Dendritic cell treated with granulocyte-macrophage colony-stimulating factor and Interleukin-4, amounts not matched to agents 40 ng/mL and 50 ng/mL, for 4 days (primary cell): ENCODE measurements at regions not wholly inside any gene's neighbourhood (a gene's known extent, or its start where the extent isn't known, plus 50 kb on each side); places are given as distances from the start of the nearest gene placed in this dataset.

Experiments used
- H3K27ac Mint-ChIP-seq: one replicate; pipeline ENCODE4 v1.8.0; 2022; ENCODE audit warnings: mild to moderate bottlenecking, mixed read lengths
- H3K27me3 Mint-ChIP-seq: one replicate; pipeline ENCODE4 v1.8.0; 2022; ENCODE audit warnings: mild to moderate bottlenecking, mixed read lengths
- H3K36me3 Mint-ChIP-seq: one replicate; pipeline ENCODE4 v1.8.0; 2022; ENCODE audit warnings: low read depth, mixed read lengths
- H3K4me1 Mint-ChIP-seq: one replicate; pipeline ENCODE4 v1.8.0; 2022; ENCODE audit warnings: low read depth, mixed read lengths
- H3K4me3 Mint-ChIP-seq: one replicate; pipeline ENCODE4 v1.8.0; 2022; ENCODE audit warnings: mild to moderate bottlenecking, moderate library complexity, mixed read lengths
- H3K9me3 Mint-ChIP-seq: one replicate; pipeline ENCODE4 v1.8.0; 2022; ENCODE audit warnings: mixed read lengths
- intact Hi-C: fragments of 100-400 bp; cut with micrococcal nuclease; formaldehyde crosslinking; loops from one replicate; pipeline ENCODE4 v1.15.0; 2022

DNA sequence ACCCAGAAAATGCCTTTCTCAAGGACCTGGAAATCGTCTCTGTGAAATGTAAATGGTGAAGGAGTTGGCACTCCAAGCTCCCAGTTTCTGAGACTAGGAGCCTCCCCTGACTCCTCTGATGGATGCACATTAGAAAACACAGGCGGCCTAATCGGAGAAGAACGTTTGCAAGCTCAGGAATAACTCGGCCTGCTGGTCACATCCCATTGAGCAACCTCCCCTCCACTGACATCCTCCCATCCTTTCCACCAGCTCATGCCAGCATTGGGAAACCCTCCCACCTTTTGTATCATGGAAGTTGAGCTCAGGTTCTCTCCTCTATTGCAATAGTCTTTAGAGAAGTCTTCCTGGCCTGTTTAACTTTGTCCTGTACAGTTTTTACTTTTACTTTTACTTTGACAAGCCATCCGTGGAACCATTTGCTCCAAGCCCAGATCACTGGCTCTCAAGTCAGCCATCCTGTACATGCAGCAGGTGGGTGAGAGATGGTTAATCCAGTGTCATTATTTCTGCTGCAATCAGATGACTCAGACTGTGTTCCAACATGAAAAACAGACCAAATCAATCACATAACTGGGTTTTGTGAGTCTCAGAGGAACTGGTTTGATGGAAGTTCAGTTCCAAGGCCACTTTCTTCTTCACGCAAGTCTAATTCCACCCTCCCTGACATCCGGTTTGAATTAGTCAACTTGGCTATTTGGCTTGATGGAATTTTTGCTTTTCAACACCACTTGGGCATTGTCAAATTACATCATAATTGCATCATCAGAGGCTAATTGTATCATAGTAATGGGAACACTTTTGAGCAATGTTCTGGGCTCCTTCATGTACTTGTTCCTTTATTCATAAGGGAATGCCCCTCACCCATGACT is 619.4 kb upstream of the CDH4 start:
- H3K27ac Mint-ChIP-seq = no peak overlapping the region
- intact Hi-C loops = no loop called here

DNA sequence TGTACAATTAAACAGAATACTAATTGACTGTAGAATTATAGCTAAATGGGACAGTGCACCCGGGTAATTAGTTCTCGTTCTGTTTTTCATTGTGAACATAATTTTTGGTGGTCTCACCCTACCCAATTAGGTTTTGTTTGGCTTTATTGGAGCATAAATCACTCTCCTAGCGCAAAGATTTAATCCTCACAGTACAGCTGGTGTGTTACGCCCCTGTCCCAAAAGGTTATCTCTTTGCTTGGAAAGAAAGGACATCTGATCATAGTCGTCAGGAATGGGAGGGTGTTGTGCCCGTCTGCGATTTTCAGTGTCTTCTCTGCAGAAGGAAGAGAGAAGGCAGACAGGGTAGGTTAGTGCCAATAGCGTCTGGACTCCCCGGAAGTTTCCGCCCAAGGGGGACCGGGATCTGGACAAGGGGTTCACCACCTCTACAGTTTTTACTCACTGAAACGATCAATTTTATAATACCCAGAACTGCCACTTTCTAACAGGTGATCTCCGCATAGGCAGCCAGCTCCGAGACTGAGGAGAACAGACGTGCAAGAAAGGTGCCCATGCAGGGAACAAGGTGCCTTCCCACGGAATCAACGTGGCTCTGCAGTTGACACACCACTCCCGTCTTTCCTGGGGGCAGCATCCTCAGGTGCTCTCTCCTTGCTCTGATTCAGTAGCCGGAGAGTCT is 617.4 kb upstream of the CDH4 start:
- Mint-ChIP-seq H3K27ac (no peak overlapping the region), H3K4me1 (no peaks in the 10 kb centered on the region), H3K4me3 (no peak overlapping the region), H3K27me3 (no peaks in the 10 kb centered on the region), H3K36me3 (no peaks in the 10 kb centered on the region), H3K9me3 (no peaks in the 10 kb centered on the region)
- intact Hi-C loops = no loop called here

More for the DNA sequence above, 619.4 kb upstream of the CDH4 start:
- no peaks in the 10 kb centered on the region for H3K9me3 Mint-ChIP-seq
- no peak overlapping the region for H3K4me3 Mint-ChIP-seq
- H3K27me3 Mint-ChIP-seq = no peaks in the 10 kb centered on the region
- no peaks in the 10 kb centered on the region for H3K36me3 Mint-ChIP-seq
- no peaks in the 10 kb centered on the region for H3K4me1 Mint-ChIP-seq

- Mint-ChIP-seq H3K27me3 (no peaks in the 10 kb centered on the region), H3K36me3 (no peaks in the 10 kb centered on the region), H3K4me1 (no peaks in the 10 kb centered on the region), H3K4me3 (no peak overlapping the region), H3K27ac (no peak overlapping the region), H3K9me3 (no peaks in the 10 kb centered on the region)
- intact Hi-C loops = no loop called here
Observed at GRCh38 chr20:60636417-60636816, 615.6 kb upstream of the CDH4 start.

DNA sequence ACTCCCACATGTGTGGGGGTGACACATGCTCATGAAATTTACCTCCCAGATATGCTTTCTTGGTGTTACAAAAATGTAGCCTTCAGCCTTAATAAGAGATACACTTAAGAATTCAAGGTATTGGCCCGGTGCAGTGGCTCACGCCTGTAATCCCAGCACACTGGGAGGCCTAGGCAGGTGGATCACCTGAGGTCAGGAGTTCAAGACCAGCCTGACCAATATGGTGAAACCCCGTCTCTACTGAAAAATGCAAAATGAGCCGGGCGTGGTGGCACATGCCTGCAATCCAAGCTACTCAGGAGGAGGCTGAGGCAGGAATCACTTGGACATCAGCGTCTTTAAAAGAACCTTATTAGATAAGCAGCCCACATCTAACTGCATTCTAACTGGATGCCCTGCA is 614.3 kb upstream of the CDH4 start:
- Mint-ChIP-seq H3K27ac (no peak overlapping the region), H3K27me3 (no peaks in the 10 kb centered on the region), H3K4me3 (no peak overlapping the region), H3K9me3 (no peaks in the 10 kb centered on the region), H3K36me3 (no peaks in the 10 kb centered on the region), H3K4me1 (no peaks in the 10 kb centered on the region)
- intact Hi-C loops = no loop called here

- H3K27me3 Mint-ChIP-seq = no peaks in the 10 kb centered on the region
- H3K4me1 Mint-ChIP-seq = no peaks in the 10 kb centered on the region
- H3K36me3 Mint-ChIP-seq = no peaks in the 10 kb centered on the region
- H3K27ac Mint-ChIP-seq = no peak overlapping the region
- intact Hi-C loops = no loop called here
- H3K9me3 Mint-ChIP-seq = no peaks in the 10 kb centered on the region
- no peak overlapping the region for H3K4me3 Mint-ChIP-seq
Observed at GRCh38 chr20:60638430-60639098, 613.5 kb upstream of the CDH4 start.

DNA sequence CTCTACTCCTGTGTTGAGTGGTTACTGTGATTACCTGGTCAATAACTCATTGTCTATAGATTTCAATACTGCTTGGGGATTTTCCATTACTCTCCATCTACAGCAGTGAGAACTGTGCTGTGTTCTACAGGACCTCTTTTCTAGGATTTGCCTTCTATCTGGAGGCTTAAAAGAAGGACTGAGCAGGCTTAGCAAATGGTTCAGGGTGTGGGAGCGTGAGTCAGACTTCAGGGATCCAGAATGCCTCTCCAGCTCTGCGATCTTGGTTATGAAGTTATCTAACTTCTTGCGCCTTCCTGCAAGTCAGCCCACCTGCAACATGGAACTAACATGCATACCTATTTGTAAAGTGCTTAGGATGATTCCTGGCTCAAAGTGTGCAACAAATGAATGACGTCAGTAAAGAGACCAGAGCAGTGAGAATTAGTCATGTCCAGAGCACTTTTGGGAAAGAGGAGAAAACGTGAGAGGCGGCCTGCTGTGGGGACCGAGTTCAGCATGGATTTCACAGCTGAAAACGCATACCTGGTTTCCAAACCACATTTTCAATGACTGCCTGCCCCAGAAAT is 610.1 kb upstream of the CDH4 start:
- intact Hi-C loops = no loop called here
- Mint-ChIP-seq H3K27me3 (peaks cover 8% of the 10 kb centered on the region), H3K4me3 (no peak overlapping the region), H3K9me3 (no peaks in the 10 kb centered on the region), H3K36me3 (no peaks in the 10 kb centered on the region), H3K4me1 (no peaks in the 10 kb centered on the region), H3K27ac (no peak overlapping the region)

DNA sequence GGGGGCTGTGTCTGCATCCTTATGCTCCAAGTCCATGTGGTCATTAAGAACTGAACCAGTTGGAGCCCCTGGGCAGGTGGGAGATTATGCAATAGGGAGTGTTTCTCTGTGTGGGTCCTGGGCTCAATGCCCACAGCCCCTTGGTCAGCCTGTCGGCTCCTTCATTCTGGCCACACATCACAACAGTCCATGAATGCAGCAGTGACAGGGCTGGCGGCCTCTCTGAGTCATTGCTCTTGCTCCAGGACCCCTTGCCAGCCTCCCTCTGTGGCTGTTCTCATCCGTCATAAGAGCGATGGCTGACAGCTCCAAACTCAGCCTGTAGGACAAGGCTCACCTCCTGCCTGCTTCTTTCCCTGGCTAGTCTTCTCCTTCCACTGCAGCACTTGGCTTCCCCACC is 609.5 kb upstream of the CDH4 start:
- Mint-ChIP-seq H3K4me1 (no peaks in the 10 kb centered on the region), H3K9me3 (no peaks in the 10 kb centered on the region), H3K27ac (no peak overlapping the region), H3K36me3 (no peaks in the 10 kb centered on the region), H3K4me3 (no peak overlapping the region), H3K27me3 (peaks cover 8% of the 10 kb centered on the region)
- intact Hi-C loops = no loop called here

DNA sequence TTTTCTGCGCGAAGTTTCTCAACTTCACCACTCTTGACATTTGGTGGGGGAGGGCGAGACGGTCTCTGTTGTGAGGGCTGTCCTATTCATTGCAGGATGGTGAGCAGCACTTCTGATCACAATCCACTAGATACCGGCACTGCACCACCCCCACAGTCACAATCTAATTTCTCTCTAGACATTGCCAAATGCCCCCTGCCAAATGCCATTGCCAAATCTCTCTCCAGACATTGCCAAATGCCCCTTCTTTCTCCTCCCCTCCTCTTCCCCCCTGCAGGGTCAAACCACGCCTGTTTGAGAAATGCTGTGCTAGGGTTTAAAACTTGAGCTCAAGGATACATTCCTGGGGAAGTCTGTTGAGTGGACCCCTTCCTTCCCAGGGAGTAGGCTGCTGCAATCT is 603.5 kb upstream of the CDH4 start:
- Mint-ChIP-seq H3K36me3 (no peaks in the 10 kb centered on the region), H3K27ac (no peak overlapping the region), H3K4me3 (no peak overlapping the region), H3K9me3 (no peaks in the 10 kb centered on the region), H3K4me1 (peaks cover 9% of the 10 kb centered on the region), H3K27me3 (peaks cover 8% of the 10 kb centered on the region)
- intact Hi-C loops = no loop called here

DNA sequence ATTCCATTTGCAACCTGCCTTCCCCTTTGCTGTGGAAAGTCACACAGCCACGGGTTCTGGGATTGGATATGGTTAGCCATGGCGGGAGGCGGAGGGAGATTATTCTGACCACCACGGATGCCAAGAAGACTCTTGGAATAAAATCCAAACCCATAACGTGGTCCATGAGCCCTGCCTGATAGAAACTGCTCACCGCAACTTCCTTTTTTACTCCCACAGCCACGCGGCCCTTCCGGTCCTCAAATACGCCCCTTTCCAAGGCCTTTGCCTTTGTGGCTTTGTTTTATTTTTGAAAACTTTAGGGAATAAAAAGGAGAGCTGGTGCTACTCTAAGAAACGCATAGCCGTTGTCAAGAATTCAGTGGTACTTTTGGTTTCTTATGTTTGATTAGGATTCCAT is 602.5 kb upstream of the CDH4 start:
- Mint-ChIP-seq H3K27me3 (peaks cover 3% of the 10 kb centered on the region), H3K27ac (no peak overlapping the region), H3K4me3 (no peak overlapping the region), H3K9me3 (peaks cover 2% of the 10 kb centered on the region), H3K4me1 (peaks cover 9% of the 10 kb centered on the region), H3K36me3 (no peaks in the 10 kb centered on the region)
- intact Hi-C loops = no loop called here

DNA sequence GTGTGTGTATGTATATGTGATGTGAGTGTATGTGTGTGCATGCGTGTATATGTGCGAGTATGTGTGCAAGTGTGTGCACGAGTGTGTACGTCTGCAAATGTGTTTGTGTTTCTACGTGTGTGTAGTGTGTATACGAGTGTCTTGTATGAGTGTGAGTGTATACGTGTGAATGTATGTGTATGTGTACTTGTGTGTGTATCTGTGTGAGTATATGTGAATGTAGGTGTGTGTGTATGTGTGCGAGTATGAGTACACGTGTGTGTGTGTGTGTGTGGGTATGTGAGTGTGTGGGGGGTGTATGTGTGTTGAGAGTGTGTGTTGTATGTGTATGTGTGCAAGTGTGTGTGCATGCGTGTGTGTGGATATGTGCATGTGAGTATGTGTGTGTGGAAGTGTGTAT is 602.0 kb upstream of the CDH4 start:
- no peaks in the 10 kb centered on the region for H3K36me3 Mint-ChIP-seq
- H3K9me3 Mint-ChIP-seq = peaks cover 7% of the 10 kb centered on the region
- H3K27ac Mint-ChIP-seq = no peak overlapping the region
- peaks cover under 1% of the 10 kb centered on the region for H3K27me3 Mint-ChIP-seq
- peaks cover 9% of the 10 kb centered on the region for H3K4me1 Mint-ChIP-seq
- intact Hi-C loops = no loop called here
- H3K4me3 Mint-ChIP-seq = no peak overlapping the region

- no peak overlapping the region for H3K27ac Mint-ChIP-seq
- peaks cover 12% of the 10 kb centered on the region for H3K9me3 Mint-ChIP-seq
- no peak overlapping the region for H3K4me3 Mint-ChIP-seq
- H3K36me3 Mint-ChIP-seq = no peaks in the 10 kb centered on the region
- intact Hi-C loops = no loop called here
- H3K4me1 Mint-ChIP-seq = peaks cover 9% of the 10 kb centered on the region
- no peaks in the 10 kb centered on the region for H3K27me3 Mint-ChIP-seq
Observed at GRCh38 chr20:60652046-60652445, 600.0 kb upstream of the CDH4 start.

- Mint-ChIP-seq H3K4me1 (peaks cover 9% of the 10 kb centered on the region), H3K4me3 (no peak overlapping the region), H3K9me3 (peaks cover 12% of the 10 kb centered on the region), H3K27ac (no peak overlapping the region), H3K27me3 (peaks cover under 1% of the 10 kb centered on the region), H3K36me3 (no peaks in the 10 kb centered on the region)
- intact Hi-C loops = no loop called here
Observed at GRCh38 chr20:60652615-60653014, 599.4 kb upstream of the CDH4 start.

DNA sequence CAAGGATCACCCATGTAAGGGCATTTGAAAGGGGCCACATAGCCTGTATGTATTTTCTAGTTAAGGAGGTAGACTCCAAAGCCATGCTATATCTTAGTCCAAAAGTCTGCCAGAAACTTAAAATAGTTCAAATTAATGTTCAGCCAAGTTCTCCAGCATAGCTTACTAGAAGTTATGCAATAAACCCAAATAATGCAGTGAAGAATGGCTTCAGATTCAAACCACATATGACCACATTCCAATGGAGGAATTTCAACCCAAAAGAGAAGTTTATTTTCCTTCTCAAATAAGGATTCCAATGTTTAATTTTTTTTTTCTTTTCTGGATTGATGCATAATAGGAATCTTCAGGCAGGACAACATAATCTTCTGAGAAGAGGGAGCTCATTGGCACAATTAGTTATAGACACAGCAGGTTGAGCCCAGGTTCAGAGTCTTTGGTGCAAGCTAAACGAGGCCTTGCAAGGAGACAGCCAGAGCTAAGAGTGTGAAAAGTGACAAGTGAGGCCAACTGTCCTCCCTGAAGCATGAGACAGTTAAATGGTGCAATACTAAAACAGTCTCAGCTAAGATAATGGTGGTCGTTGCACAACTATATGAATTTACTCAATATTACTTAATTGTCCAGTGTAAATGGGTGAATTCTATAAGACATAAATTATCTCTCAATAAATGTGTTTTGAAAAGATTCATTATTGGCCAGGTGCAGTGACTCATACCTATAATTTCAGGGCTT is 598.8 kb upstream of the CDH4 start:
- H3K4me3 Mint-ChIP-seq = no peak overlapping the region
- H3K27me3 Mint-ChIP-seq = peaks cover 3% of the 10 kb centered on the region
- intact Hi-C loops = no loop called here
- H3K9me3 Mint-ChIP-seq = peaks cover 12% of the 10 kb centered on the region
- no peak overlapping the region for H3K27ac Mint-ChIP-seq
- peaks cover 9% of the 10 kb centered on the region for H3K4me1 Mint-ChIP-seq
- H3K36me3 Mint-ChIP-seq = no peaks in the 10 kb centered on the region
